Activated CD4-positive, alpha-beta memory T cell treated with anti-CD3 and anti-CD28 coated beads for 36 hours (primary cell): ENCODE measurements at regions not wholly inside any gene's neighbourhood (a gene's known extent, or its start where the extent isn't known, plus 50 kb on each side); places are given as distances from the start of the nearest gene placed in this dataset.

Experiments
- CTCF ChIA-PET: fragments of 350-600 bp; sonication (Branson Sonifier 250); formaldehyde crosslinking; loops from one replicate; lab custom pipeline; 2021; ENCODE audit warnings: antibody characterized with exemption, inconsistent platforms; lab: Charles Lee
- POLR2A ChIA-PET: fragments of 350-600 bp; sonication (Branson Sonifier 250); formaldehyde crosslinking; loops from one replicate; lab custom pipeline; 2021; ENCODE audit warnings: antibody characterized with exemption; lab: Charles Lee
- DNase-seq: peaks from one replicate; pipeline ENCODE4 v3.0.0-alpha.2; 2020
- H3K27ac Mint-ChIP-seq: one replicate; pipeline ENCODE4 v1.8.0; 2021; ENCODE audit warnings: mixed read lengths
- H3K27me3 Mint-ChIP-seq: one replicate; pipeline ENCODE4 v1.8.0; 2021; ENCODE audit warnings: mixed read lengths
- H3K36me3 Mint-ChIP-seq: one replicate; pipeline ENCODE4 v1.8.0; 2021; ENCODE audit warnings: mixed read lengths
- H3K4me1 Mint-ChIP-seq: one replicate; pipeline ENCODE4 v1.8.0; 2021; ENCODE audit warnings: low read depth, mixed read lengths
- H3K4me3 Mint-ChIP-seq: one replicate; pipeline ENCODE4 v1.8.0; 2021; ENCODE audit warnings: mild to moderate bottlenecking, mixed read lengths
- H3K9me3 Mint-ChIP-seq: one replicate; pipeline ENCODE4 v1.8.0; 2021; ENCODE audit warnings: mixed read lengths
- intact Hi-C: fragments of 100-400 bp; cut with micrococcal nuclease; formaldehyde crosslinking; loops from one replicate; pipeline ENCODE4 v1.15.1; 2023

GRCh38 chr7:131974671-131975070 lies 418.2 kb upstream of the PODXL start:
- no peaks in the 10 kb centered on the region for H3K36me3 Mint-ChIP-seq
- H3K27ac Mint-ChIP-seq, result no peak overlapping the region
- ChIA-PET POLR2A (no interaction called here), CTCF (no interaction called here)
- intact Hi-C loops, result no loop called here
- H3K9me3 Mint-ChIP-seq, result no peaks in the 10 kb centered on the region
- H3K27me3 Mint-ChIP-seq, result no peaks in the 10 kb centered on the region
- H3K4me1 Mint-ChIP-seq, result no peaks in the 10 kb centered on the region
- no peak overlapping the region for H3K4me3 Mint-ChIP-seq
- DNase-seq, result no peak

DNA sequence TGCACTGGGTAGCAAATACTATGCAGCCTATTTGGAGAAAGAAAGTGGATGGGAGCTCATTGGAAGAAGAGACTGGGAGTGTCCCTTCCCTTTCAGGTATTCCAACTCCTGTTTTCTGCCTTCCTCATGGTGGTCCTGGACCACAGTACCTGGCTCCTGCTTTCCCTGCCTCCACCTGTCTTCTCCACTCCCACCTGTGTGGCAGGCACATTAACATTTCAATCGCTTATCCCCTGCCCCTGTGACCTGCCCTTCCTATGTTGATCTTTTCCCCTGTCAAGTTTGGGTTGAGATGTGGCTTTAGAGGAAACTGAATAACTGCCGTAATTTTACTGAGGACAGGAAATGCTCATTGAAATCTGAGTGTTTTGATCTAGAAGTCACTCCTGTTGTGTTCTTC lies 415.8 kb upstream of the PODXL start:
- no peaks in the 10 kb centered on the region for H3K9me3 Mint-ChIP-seq
- no peak for DNase-seq
- H3K27ac Mint-ChIP-seq, result no peak overlapping the region
- H3K27me3 Mint-ChIP-seq, result no peaks in the 10 kb centered on the region
- H3K4me3 Mint-ChIP-seq, result no peak overlapping the region
- no peaks in the 10 kb centered on the region for H3K36me3 Mint-ChIP-seq
- intact Hi-C loops, result no loop called here
- ChIA-PET CTCF (no interaction called here), POLR2A (no interaction called here)
- no peaks in the 10 kb centered on the region for H3K4me1 Mint-ChIP-seq

DNA sequence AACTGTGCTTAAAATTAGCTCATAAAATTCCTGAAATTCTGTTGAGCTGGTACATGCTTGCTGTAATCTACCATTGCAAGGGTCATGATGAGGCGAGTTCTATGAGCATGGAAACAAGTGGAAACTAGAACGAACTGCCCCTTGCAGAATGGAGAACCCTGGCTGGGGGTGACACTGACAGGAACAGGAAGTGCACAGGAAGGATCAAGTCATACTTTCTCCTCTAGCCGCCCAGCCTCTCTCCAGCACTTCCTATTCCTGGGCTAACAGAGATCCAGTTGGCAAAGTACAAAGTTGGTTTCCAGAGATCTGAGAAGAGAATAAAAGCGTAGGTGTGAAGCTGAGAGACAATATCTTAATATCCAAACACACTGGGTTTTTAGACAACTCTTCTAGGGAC lies 414.2 kb upstream of the PODXL start:
- H3K4me1 Mint-ChIP-seq, result no peaks in the 10 kb centered on the region
- no peaks in the 10 kb centered on the region for H3K36me3 Mint-ChIP-seq
- no peaks in the 10 kb centered on the region for H3K27me3 Mint-ChIP-seq
- CTCF ChIA-PET, result no interaction called here
- POLR2A ChIA-PET, result no interaction called here
- no peaks in the 10 kb centered on the region for H3K9me3 Mint-ChIP-seq
- H3K4me3 Mint-ChIP-seq, result no peak overlapping the region
- DNase-seq, result no peak
- intact Hi-C loops, result no loop called here
- H3K27ac Mint-ChIP-seq, result no peak overlapping the region

- intact Hi-C loops, result no loop called here
- no peak overlapping the region for H3K4me3 Mint-ChIP-seq
- CTCF ChIA-PET, result interaction anchor here (0.6 kb wide), 2 partner anchors 57 to 261 kb away, joined by 3 read pairs; no protein-coding TSS in a partner anchor
- POLR2A ChIA-PET, result interaction anchor here (0.6 kb wide), 1 partner anchor 634 kb away, joined by 5 read pairs; no protein-coding TSS in a partner anchor
- H3K27ac Mint-ChIP-seq, result no peak overlapping the region
- H3K9me3 Mint-ChIP-seq, result no peaks in the 10 kb centered on the region
- no peak for DNase-seq
- no peaks in the 10 kb centered on the region for H3K4me1 Mint-ChIP-seq
- no peaks in the 10 kb centered on the region for H3K27me3 Mint-ChIP-seq
- H3K36me3 Mint-ChIP-seq, result no peaks in the 10 kb centered on the region
Observed at GRCh38 chr7:131969560-131969959, 413.1 kb upstream of the PODXL start.

- no peak overlapping the region for H3K4me3 Mint-ChIP-seq
- H3K27ac Mint-ChIP-seq, result no peak overlapping the region
- H3K9me3 Mint-ChIP-seq, result no peaks in the 10 kb centered on the region
- no peaks in the 10 kb centered on the region for H3K4me1 Mint-ChIP-seq
- H3K27me3 Mint-ChIP-seq, result no peaks in the 10 kb centered on the region
- no peak for DNase-seq
- intact Hi-C loops, result no loop called here
- ChIA-PET POLR2A (no interaction called here), CTCF (no interaction called here)
- no peaks in the 10 kb centered on the region for H3K36me3 Mint-ChIP-seq
Observed at GRCh38 chr7:131967216-131967730, 410.8 kb upstream of the PODXL start.

GRCh38 chr7:131964203-131964602 lies 407.8 kb upstream of the PODXL start:
- intact Hi-C loops, result no loop called here
- no peak overlapping the region for H3K4me3 Mint-ChIP-seq
- no peaks in the 10 kb centered on the region for H3K36me3 Mint-ChIP-seq
- H3K9me3 Mint-ChIP-seq, result no peaks in the 10 kb centered on the region
- no peak for DNase-seq
- POLR2A ChIA-PET, result no interaction called here
- H3K27me3 Mint-ChIP-seq, result no peaks in the 10 kb centered on the region
- H3K4me1 Mint-ChIP-seq, result no peaks in the 10 kb centered on the region
- CTCF ChIA-PET, result no interaction called here
- H3K27ac Mint-ChIP-seq, result no peak overlapping the region

GRCh38 chr7:131961054-131961680 lies 404.7 kb upstream of the PODXL start:
- no peak overlapping the region for H3K4me3 Mint-ChIP-seq
- no peak overlapping the region for H3K27ac Mint-ChIP-seq
- no peaks in the 10 kb centered on the region for H3K4me1 Mint-ChIP-seq
- no peak for DNase-seq
- intact Hi-C loops, result no loop called here
- ChIA-PET POLR2A (no interaction called here), CTCF (no interaction called here)
- peaks cover 2% of the 10 kb centered on the region for H3K9me3 Mint-ChIP-seq
- no peaks in the 10 kb centered on the region for H3K27me3 Mint-ChIP-seq
- no peaks in the 10 kb centered on the region for H3K36me3 Mint-ChIP-seq

GRCh38 chr7:131959106-131959812 lies 402.8 kb upstream of the PODXL start:
- POLR2A ChIA-PET, result no interaction called here
- Mint-ChIP-seq H3K4me1 (no peaks in the 10 kb centered on the region), H3K9me3 (peaks cover 2% of the 10 kb centered on the region), H3K27ac (no peak overlapping the region), H3K36me3 (no peaks in the 10 kb centered on the region), H3K4me3 (no peak overlapping the region), H3K27me3 (no peaks in the 10 kb centered on the region)
- CTCF ChIA-PET, result no interaction called here
- no peak for DNase-seq
- intact Hi-C loops, result no loop called here

DNA sequence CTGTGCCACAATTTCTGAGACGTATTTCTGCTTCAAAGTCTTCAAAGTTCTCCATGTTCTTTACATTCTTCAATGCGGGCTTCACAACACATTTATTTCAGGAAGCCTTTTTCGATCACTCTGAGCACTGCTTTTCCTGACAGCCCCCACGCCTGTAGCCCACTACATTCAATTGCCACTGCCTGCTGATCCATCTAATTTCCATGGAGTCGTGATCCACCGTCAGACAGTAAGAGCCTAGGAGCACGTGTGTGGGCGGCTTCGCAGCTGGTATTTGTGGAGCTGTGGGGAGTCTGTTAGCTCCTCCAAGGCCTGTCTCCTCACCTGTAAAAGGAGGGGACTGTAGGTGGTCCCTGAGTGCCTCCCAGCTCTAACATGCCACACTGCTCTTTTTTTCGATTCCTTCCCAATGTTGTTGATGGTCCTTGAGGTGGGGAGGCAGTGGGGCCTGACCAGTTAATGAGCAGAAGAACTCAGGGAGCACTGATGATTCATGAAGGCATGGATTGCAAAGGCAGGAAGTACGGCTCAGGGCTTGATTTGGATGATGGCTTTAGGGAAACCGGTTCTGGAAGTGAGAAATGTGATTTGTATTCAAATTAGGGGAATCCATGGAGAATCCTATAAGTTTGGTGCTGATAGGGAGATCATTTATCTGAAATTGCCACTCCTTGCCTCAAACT lies 401.1 kb upstream of the PODXL start:
- no peak overlapping the region for H3K4me3 Mint-ChIP-seq
- DNase-seq, result no peak
- ChIA-PET POLR2A (no interaction called here), CTCF (no interaction called here)
- H3K27me3 Mint-ChIP-seq, result no peaks in the 10 kb centered on the region
- H3K36me3 Mint-ChIP-seq, result no peaks in the 10 kb centered on the region
- H3K9me3 Mint-ChIP-seq, result peaks cover 2% of the 10 kb centered on the region
- no peak overlapping the region for H3K27ac Mint-ChIP-seq
- intact Hi-C loops, result no loop called here
- no peaks in the 10 kb centered on the region for H3K4me1 Mint-ChIP-seq

DNA sequence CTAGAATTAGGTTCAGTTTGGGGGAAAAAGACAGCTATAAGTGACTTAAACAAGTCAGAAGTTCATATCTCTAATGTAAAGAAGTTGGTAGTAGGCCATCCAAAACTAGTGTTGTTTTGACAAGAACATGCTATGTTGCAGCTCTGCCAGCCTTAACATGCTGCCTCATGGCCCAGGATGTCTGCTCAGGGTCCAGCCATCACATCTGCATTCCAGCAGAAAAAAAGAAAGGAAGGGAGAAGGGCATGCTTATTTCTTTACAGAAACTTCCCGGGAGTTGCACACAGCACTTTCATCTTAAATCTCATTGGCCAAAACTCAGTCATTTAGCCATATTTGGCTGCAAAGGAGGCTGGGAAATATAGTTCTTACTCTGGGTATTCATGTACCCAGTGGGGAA lies 400.4 kb upstream of the PODXL start:
- H3K4me1 Mint-ChIP-seq, result no peaks in the 10 kb centered on the region
- POLR2A ChIA-PET, result no interaction called here
- no peaks in the 10 kb centered on the region for H3K27me3 Mint-ChIP-seq
- no peak for DNase-seq
- H3K4me3 Mint-ChIP-seq, result no peak overlapping the region
- intact Hi-C loops, result no loop called here
- no peak overlapping the region for H3K27ac Mint-ChIP-seq
- H3K9me3 Mint-ChIP-seq, result peaks cover 3% of the 10 kb centered on the region
- CTCF ChIA-PET, result no interaction called here
- H3K36me3 Mint-ChIP-seq, result no peaks in the 10 kb centered on the region

- Mint-ChIP-seq H3K4me3 (no peak overlapping the region), H3K36me3 (no peaks in the 10 kb centered on the region), H3K4me1 (no peaks in the 10 kb centered on the region), H3K9me3 (peaks cover 8% of the 10 kb centered on the region), H3K27ac (no peak overlapping the region), H3K27me3 (no peaks in the 10 kb centered on the region)
- ChIA-PET CTCF (interaction anchor here (0.9 kb wide), 1 partner anchor 10 kb away, joined by 3 read pairs; no protein-coding TSS in a partner anchor), POLR2A (no interaction called here)
- intact Hi-C loops, result no loop called here
- DNase-seq, result no peak
Observed at GRCh38 chr7:131955679-131956078, 399.3 kb upstream of the PODXL start.

DNA sequence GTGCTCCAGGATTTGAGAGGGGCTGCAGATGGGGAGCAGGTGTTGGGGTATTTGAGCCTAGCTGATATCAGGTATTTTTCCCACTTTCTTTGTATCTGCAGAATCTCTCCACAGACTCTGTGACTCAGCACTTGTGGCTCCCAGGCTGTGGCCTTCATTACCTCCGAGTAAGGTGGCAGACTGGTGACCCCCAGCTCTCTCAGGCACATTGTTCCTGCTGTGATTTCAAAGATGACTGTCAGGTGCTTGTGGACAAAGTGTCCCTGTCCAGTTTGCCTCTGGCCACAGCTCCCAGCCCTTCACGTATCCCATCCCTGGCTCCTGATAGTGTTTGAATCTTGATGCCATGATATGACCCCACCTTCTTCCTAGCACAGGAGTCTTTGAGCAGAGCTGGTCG lies 396.8 kb upstream of the PODXL start:
- Mint-ChIP-seq H3K27me3 (no peaks in the 10 kb centered on the region), H3K4me1 (no peaks in the 10 kb centered on the region), H3K9me3 (peaks cover 8% of the 10 kb centered on the region), H3K27ac (no peak overlapping the region), H3K4me3 (no peak overlapping the region), H3K36me3 (no peaks in the 10 kb centered on the region)
- ChIA-PET POLR2A (no interaction called here), CTCF (no interaction called here)
- no peak for DNase-seq
- intact Hi-C loops, result no loop called here
